ENCODE measurements at regions not wholly inside any gene's neighbourhood (a gene's known extent, or its start where the extent isn't known, plus 50 kb on each side); places are given as distances from the start of the nearest gene placed in this dataset.

GRCh38 chr2:22198381-22199283, 1074.9 kb downstream of the TDRD15 start:
- no peak overlapping the region for H3K27ac ChIP-seq (ENCODE audit: low read length)

GRCh38 chr2:22199994-22200393, 1076.2 kb downstream of the TDRD15 start:
- ATAC-seq, result no peak
- Histone ChIP-seq H3K27me3 (ENCODE audit: control insufficient read depth, insufficient read depth, low read length) (no peaks in the 10 kb centered on the region), H3K4me1 (ENCODE audit: control insufficient read depth, insufficient read depth, low read length) (no peaks in the 10 kb centered on the region), H3K27ac (ENCODE audit: low read length) (no peak overlapping the region), H3K9me3 (ENCODE audit: control insufficient read depth, insufficient read depth, low read length) (no peaks in the 10 kb centered on the region), H3K36me3 (ENCODE audit: control insufficient read depth, insufficient read depth, low read length) (no peaks in the 10 kb centered on the region), H3K4me3 (ENCODE audit: low read length) (no peak overlapping the region)
- H3K4me1 Mint-ChIP-seq, result no peaks in the 10 kb centered on the region
- no peak for TF ChIP-seq CTCF (IDR thresholded peaks at IDR 0.05)
- H3K9me3 Mint-ChIP-seq, result peaks cover 9 to 11% of the 10 kb centered on the region in 2 donors
- H3K4me3 Mint-ChIP-seq, result no peak overlapping the region
- DNase-seq, result no peak
- H3K36me3 Mint-ChIP-seq, result no peaks in the 10 kb centered on the region
- H3K27me3 Mint-ChIP-seq (ENCODE audit: low read depth in 2 of 2), result no peaks in the 10 kb centered on the region
- intact Hi-C loops (cut with micrococcal nuclease), result no loop called here
- H3K27ac Mint-ChIP-seq, result no peak overlapping the region

More at GRCh38 chr2:22198381-22199283, 1074.9 kb downstream of the TDRD15 start:
- intact Hi-C loops (cut with micrococcal nuclease), result no loop called here
- Histone ChIP-seq H3K9me3 (ENCODE audit: control insufficient read depth, insufficient read depth, low read length) (no peaks in the 10 kb centered on the region), H3K36me3 (ENCODE audit: control insufficient read depth, insufficient read depth, low read length) (no peaks in the 10 kb centered on the region), H3K27me3 (ENCODE audit: control insufficient read depth, insufficient read depth, low read length) (no peaks in the 10 kb centered on the region), H3K4me3 (ENCODE audit: low read length) (no peak overlapping the region), H3K4me1 (ENCODE audit: control insufficient read depth, insufficient read depth, low read length) (no peaks in the 10 kb centered on the region)
- DNase-seq, result no peak
- WGBS (ENCODE audit: insufficient coverage), result 74% methylated on average over 8 of the region's 9 CpGs
- ATAC-seq, result no peak
- Mint-ChIP-seq H3K27ac (no peak overlapping the region), H3K4me1 (no peaks in the 10 kb centered on the region), H3K27me3 (ENCODE audit: low read depth in 2 of 2) (no peaks in the 10 kb centered on the region), H3K9me3 (peaks cover 8 to 9% of the 10 kb centered on the region in 2 donors), H3K4me3 (no peak overlapping the region), H3K36me3 (no peaks in the 10 kb centered on the region)
- no peak for TF ChIP-seq CTCF (IDR thresholded peaks at IDR 0.05)

GRCh38 chr2:22209545-22209944, 1085.8 kb downstream of the TDRD15 start:
- Histone ChIP-seq H3K27ac (ENCODE audit: low read length) (no peak overlapping the region), H3K27me3 (ENCODE audit: control insufficient read depth, insufficient read depth, low read length) (no peaks in the 10 kb centered on the region), H3K4me1 (ENCODE audit: control insufficient read depth, insufficient read depth, low read length) (no peaks in the 10 kb centered on the region), H3K4me3 (ENCODE audit: low read length) (no peak overlapping the region), H3K9me3 (ENCODE audit: control insufficient read depth, insufficient read depth, low read length) (no peaks in the 10 kb centered on the region), H3K36me3 (ENCODE audit: control insufficient read depth, insufficient read depth, low read length) (no peaks in the 10 kb centered on the region)
- WGBS (ENCODE audit: insufficient coverage), result 96% methylated on average over 2 of the region's 3 CpGs
- Mint-ChIP-seq H3K9me3 (peaks cover 15 to 21% of the 10 kb centered on the region in 2 donors), H3K4me1 (no peaks in the 10 kb centered on the region), H3K4me3 (no peak overlapping the region), H3K27ac (no peak overlapping the region), H3K27me3 (ENCODE audit: low read depth in 2 of 2) (no peaks in the 10 kb centered on the region), H3K36me3 (no peaks in the 10 kb centered on the region)
- intact Hi-C loops (cut with micrococcal nuclease), result no loop called here
- ATAC-seq (no peak), DNase-seq (no peak)
- no peak for TF ChIP-seq CTCF (IDR thresholded peaks at IDR 0.05)

GRCh38 chr2:22213237-22213636, 1089.5 kb downstream of the TDRD15 start:
- H3K36me3 ChIP-seq (ENCODE audit: control insufficient read depth, insufficient read depth, low read length), result no peaks in the 10 kb centered on the region
- H3K4me3 ChIP-seq (ENCODE audit: low read length), result no peak overlapping the region
- no peak overlapping the region for H3K27ac ChIP-seq (ENCODE audit: low read length)
- Mint-ChIP-seq H3K36me3 (no peaks in the 10 kb centered on the region), H3K27ac (no peak overlapping the region), H3K9me3 (peaks cover 13 to 19% of the 10 kb centered on the region in 2 donors), H3K27me3 (ENCODE audit: low read depth in 2 of 2) (no peaks in the 10 kb centered on the region), H3K4me3 (no peak overlapping the region), H3K4me1 (no peaks in the 10 kb centered on the region)
- ATAC-seq (no peak), DNase-seq (no peak)
- 75% methylated on average over 1 of the region's 2 CpGs for WGBS (ENCODE audit: insufficient coverage)
- H3K4me1 ChIP-seq (ENCODE audit: control insufficient read depth, insufficient read depth, low read length), result no peaks in the 10 kb centered on the region
- H3K27me3 ChIP-seq (ENCODE audit: control insufficient read depth, insufficient read depth, low read length), result no peaks in the 10 kb centered on the region
- no peak for TF ChIP-seq CTCF (IDR thresholded peaks at IDR 0.05)
- intact Hi-C loops (cut with micrococcal nuclease), result no loop called here
- H3K9me3 ChIP-seq (ENCODE audit: control insufficient read depth, insufficient read depth, low read length), result no peaks in the 10 kb centered on the region
